CD4-positive, alpha-beta memory T cell (primary cell): ENCODE measurements at regions not wholly inside any gene's neighbourhood (a gene's known extent, or its start where the extent isn't known, plus 50 kb on each side); places are given as distances from the start of the nearest gene placed in this dataset.
"Not testable (repeated sequence)": the region's sequence is repeated elsewhere in the genome, so short reads cannot be mapped to it uniquely, and the experiment has no call there.

Source experiments
- CTCF ChIA-PET: fragments of 350-600 bp; sonication (Branson Sonifier 250); formaldehyde crosslinking; loops from one replicate; lab custom pipeline; 2021; ENCODE audit warnings: inconsistent platforms; ENCODE audit not compliant: partially characterized antibody; lab: Charles Lee
- POLR2A ChIA-PET: fragments of 350-600 bp; sonication (Branson Sonifier 250); formaldehyde crosslinking; loops from one replicate; lab custom pipeline; 2021; ENCODE audit not compliant: partially characterized antibody; lab: Charles Lee
- DNase-seq, 5 donors: peaks; one replicate each; pipeline versions ENCODE4 v3.0.0 to v3.0.0-alpha.2; 2020 to 2022; ENCODE audit warnings: mixed read lengths in 1 of 5
- H3K27ac ChIP-seq: one replicate; pipeline ENCODE4 v1.7.0; 2013; ENCODE audit warnings: low read depth, low read length
- H3K27me3 ChIP-seq: 2 replicates; pipeline ENCODE4 v1.7.0; 2013; ENCODE audit warnings: mild to moderate bottlenecking, low read length, moderate library complexity; ENCODE audit not compliant: insufficient read depth
- H3K36me3 ChIP-seq: 2 replicates; pipeline ENCODE4 v1.7.0; 2013; ENCODE audit warnings: mild to moderate bottlenecking, low read length, moderate library complexity; ENCODE audit not compliant: insufficient read depth
- H3K4me1 ChIP-seq: 2 replicates; pipeline ENCODE4 v1.7.0; 2013; ENCODE audit warnings: mild to moderate bottlenecking, low read length, moderate library complexity; ENCODE audit not compliant: insufficient read depth
- H3K4me3 ChIP-seq, 2 donors: one replicate each; pipeline ENCODE4 v1.7.0; 2013; ENCODE audit warnings: low read length in 2 of 2, mild to moderate bottlenecking in 1 of 2
- H3K9me3 ChIP-seq, 2 donors: one replicate each; pipeline ENCODE4 v1.7.0; 2013; ENCODE audit warnings: low read length in 2 of 2, control low read depth in 1 of 2; ENCODE audit not compliant: control insufficient read depth in 1 of 2
- H3K27ac Mint-ChIP-seq, 7 donors: one replicate each; pipeline ENCODE4 v1.8.0; 2020 to 2021; ENCODE audit warnings: mixed read lengths in 7 of 7, mild to moderate bottlenecking in 6 of 7, inconsistent platforms in 3 of 7, moderate library complexity in 3 of 7
- H3K27me3 Mint-ChIP-seq, 2 donors: one replicate each; pipeline ENCODE4 v1.8.0; 2020 to 2021; ENCODE audit warnings: mixed read lengths in 2 of 2
- H3K36me3 Mint-ChIP-seq, 2 donors: one replicate each; pipeline ENCODE4 v1.8.0; 2020 to 2021; ENCODE audit warnings: mixed read lengths in 2 of 2, inconsistent platforms in 1 of 2, mild to moderate bottlenecking in 1 of 2
- H3K4me1 Mint-ChIP-seq, 4 donors: one replicate each; pipeline ENCODE4 v1.8.0; 2020 to 2021; ENCODE audit warnings: mixed read lengths in 4 of 4, mild to moderate bottlenecking in 1 of 4
- H3K4me3 Mint-ChIP-seq, 8 donors: one replicate each; pipeline ENCODE4 v1.8.0; 2020 to 2021; ENCODE audit warnings: mixed read lengths in 8 of 8, mild to moderate bottlenecking in 7 of 8, moderate library complexity in 6 of 8, inconsistent platforms in 3 of 8
- H3K9me3 Mint-ChIP-seq, 8 donors: one replicate each; pipeline ENCODE4 v1.8.0; 2020 to 2021; ENCODE audit warnings: mixed read lengths in 8 of 8, mild to moderate bottlenecking in 5 of 8, inconsistent platforms in 3 of 8, moderate library complexity in 1 of 8
- intact Hi-C: fragments of 100-400 bp; cut with micrococcal nuclease; formaldehyde crosslinking; loops from one replicate; pipeline ENCODE4 v1.15.1; 2023

- Mint-ChIP-seq H3K27ac (no peak overlapping the region), H3K27me3 (no peaks in the 10 kb centered on the region), H3K36me3 (no peaks in the 10 kb centered on the region), H3K9me3 (peaks cover 2 to 13% (median 11%) of the 10 kb centered on the region in 8 donors), H3K4me3 (no peak overlapping the region), H3K4me1 (no peaks in the 10 kb centered on the region)
- H3K27ac ChIP-seq = no peak overlapping the region
- H3K4me1 ChIP-seq = no peaks in the 10 kb centered on the region
- no peaks in the 10 kb centered on the region for H3K9me3 ChIP-seq
- H3K4me3 ChIP-seq = no peak overlapping the region
- no peaks in the 10 kb centered on the region for H3K36me3 ChIP-seq
- intact Hi-C loops = no loop called here
- POLR2A ChIA-PET = no interaction called here
- CTCF ChIA-PET = no interaction called here
- no peak for DNase-seq
- no peaks in the 10 kb centered on the region for H3K27me3 ChIP-seq
These were observed 231.3 kb downstream of the ATPSCKMT start for GRCh38 chr5:10018201-10019069.

- intact Hi-C loops = no loop called here
- H3K4me3 Mint-ChIP-seq = no peak overlapping the region
- Histone ChIP-seq H3K27ac (no peak overlapping the region), H3K4me1 (no peaks in the 10 kb centered on the region), H3K4me3 (no peak overlapping the region), H3K27me3 (no peaks in the 10 kb centered on the region), H3K9me3 (no peaks in the 10 kb centered on the region), H3K36me3 (no peaks in the 10 kb centered on the region)
- DNase-seq = no peak
- peaks cover under 1 to 20% (median 10%) of the 10 kb centered on the region in 8 donors for H3K9me3 Mint-ChIP-seq
- no peaks in the 10 kb centered on the region for H3K36me3 Mint-ChIP-seq
- ChIA-PET CTCF (no interaction called here), POLR2A (no interaction called here)
- H3K27ac Mint-ChIP-seq = no peak overlapping the region
- H3K4me1 Mint-ChIP-seq = no peaks in the 10 kb centered on the region
- H3K27me3 Mint-ChIP-seq = no peaks in the 10 kb centered on the region
These were observed 231.9 kb downstream of the ATPSCKMT start for GRCh38 chr5:10017786-10018185.

- intact Hi-C loops, H3K4me1 Mint-ChIP-seq, CTCF ChIA-PET, H3K9me3 ChIP-seq, H3K27me3 ChIP-seq, H3K4me3 ChIP-seq, H3K27me3 Mint-ChIP-seq, H3K4me3 Mint-ChIP-seq, H3K4me1 ChIP-seq, POLR2A ChIA-PET, H3K27ac Mint-ChIP-seq, H3K27ac ChIP-seq, H3K36me3 Mint-ChIP-seq, DNase-seq, H3K36me3 ChIP-seq: not testable (repeated sequence)
- H3K9me3 Mint-ChIP-seq = peaks cover 0 to 22% (median 12%) of the 10 kb centered on the region in 8 donors
These were observed 233.1 kb downstream of the ATPSCKMT start for GRCh38 chr5:10016559-10016958.

GRCh38 chr5:10015681-10016080, 234.0 kb downstream of the ATPSCKMT start:
- POLR2A ChIA-PET, H3K36me3 Mint-ChIP-seq, H3K4me1 Mint-ChIP-seq, H3K27ac ChIP-seq, H3K9me3 ChIP-seq, H3K27ac Mint-ChIP-seq, H3K4me1 ChIP-seq, CTCF ChIA-PET, H3K4me3 Mint-ChIP-seq, intact Hi-C loops, DNase-seq, H3K36me3 ChIP-seq, H3K27me3 Mint-ChIP-seq, H3K27me3 ChIP-seq, H3K4me3 ChIP-seq: not testable (repeated sequence)
- peaks cover 2 to 22% (median 10%) of the 10 kb centered on the region in 8 donors for H3K9me3 Mint-ChIP-seq

DNA sequence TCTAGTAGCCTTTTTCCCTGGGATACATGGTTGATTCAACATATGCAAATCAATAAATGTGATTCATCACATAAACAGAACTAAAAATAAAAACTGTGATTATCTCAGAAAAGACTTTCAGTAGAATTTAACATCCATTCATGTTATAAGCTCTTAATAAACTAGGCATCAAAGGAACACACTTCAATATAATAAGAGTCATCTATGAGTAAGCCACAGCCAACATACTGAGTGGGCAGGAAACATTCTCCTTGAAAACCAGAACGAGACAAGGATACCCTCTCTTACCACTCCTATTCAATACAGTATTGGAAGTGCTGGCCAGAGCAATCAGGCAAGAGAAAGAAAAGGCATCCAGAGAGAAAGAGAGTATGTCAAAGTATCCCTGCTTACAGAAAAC, 239.9 kb downstream of the ATPSCKMT start:
- no peaks in the 10 kb centered on the region for H3K9me3 ChIP-seq
- Mint-ChIP-seq H3K27me3 (no peaks in the 10 kb centered on the region), H3K9me3 (peaks cover 2 to 19% (median 8%) of the 10 kb centered on the region in 8 donors), H3K27ac (no peak overlapping the region), H3K36me3 (no peaks in the 10 kb centered on the region), H3K4me1 (no peaks in the 10 kb centered on the region), H3K4me3 (no peak overlapping the region)
- CTCF ChIA-PET = no interaction called here
- intact Hi-C loops = no loop called here
- no peaks in the 10 kb centered on the region for H3K27me3 ChIP-seq
- no peak overlapping the region for H3K27ac ChIP-seq
- no peak overlapping the region for H3K4me3 ChIP-seq
- DNase-seq = no peak
- no peaks in the 10 kb centered on the region for H3K4me1 ChIP-seq
- H3K36me3 ChIP-seq = no peaks in the 10 kb centered on the region
- POLR2A ChIA-PET = no interaction called here

- Histone ChIP-seq H3K4me1 (no peaks in the 10 kb centered on the region), H3K36me3 (no peaks in the 10 kb centered on the region), H3K27me3 (no peaks in the 10 kb centered on the region), H3K9me3 (no peaks in the 10 kb centered on the region), H3K4me3 (no peak overlapping the region), H3K27ac (no peak overlapping the region)
- intact Hi-C loops = no loop called here
- Mint-ChIP-seq H3K27ac (no peak overlapping the region), H3K4me3 (no peak overlapping the region), H3K36me3 (no peaks in the 10 kb centered on the region), H3K9me3 (peaks cover 3 to 24% (median 8%) of the 10 kb centered on the region in 8 donors), H3K27me3 (peaks cover 0 to 2% of the 10 kb centered on the region in 2 donors), H3K4me1 (no peaks in the 10 kb centered on the region)
- DNase-seq = no peak
- ChIA-PET CTCF (no interaction called here), POLR2A (no interaction called here)
These were observed 262.6 kb downstream of the ATPSCKMT start for GRCh38 chr5:9987101-9987500.

DNA sequence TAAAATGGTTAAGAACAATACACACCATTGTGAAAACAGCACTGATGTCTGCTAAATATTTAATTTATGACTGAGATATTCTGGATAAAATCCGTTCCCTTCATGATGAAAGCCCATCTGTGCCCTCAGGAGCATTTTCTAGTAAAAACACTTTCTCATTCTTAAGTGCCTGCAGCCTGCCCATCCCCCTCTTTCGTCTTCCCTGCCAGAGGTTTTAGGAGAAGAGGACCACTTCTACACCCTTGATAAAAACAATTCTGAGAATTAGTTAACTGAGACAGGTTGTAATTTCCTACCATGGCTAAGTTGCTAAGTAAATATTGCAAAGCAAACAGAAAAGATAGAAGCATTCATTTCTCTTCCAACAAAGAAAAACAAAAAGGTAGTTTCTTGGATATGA, 272.6 kb downstream of the ATPSCKMT start:
- H3K27me3 Mint-ChIP-seq = no peaks in the 10 kb centered on the region
- no peak overlapping the region for H3K4me3 ChIP-seq
- no peak overlapping the region for H3K27ac Mint-ChIP-seq
- H3K36me3 Mint-ChIP-seq = no peaks in the 10 kb centered on the region
- no peaks in the 10 kb centered on the region for H3K4me1 Mint-ChIP-seq
- no peak overlapping the region for H3K27ac ChIP-seq
- H3K9me3 ChIP-seq = no peaks in the 10 kb centered on the region
- CTCF ChIA-PET = no interaction called here
- H3K9me3 Mint-ChIP-seq = peaks cover 0 to 14% (median 2%) of the 10 kb centered on the region in 8 donors
- H3K4me1 ChIP-seq = no peaks in the 10 kb centered on the region
- DNase-seq = no peak
- no peaks in the 10 kb centered on the region for H3K27me3 ChIP-seq
- intact Hi-C loops = no loop called here
- POLR2A ChIA-PET = no interaction called here
- H3K36me3 ChIP-seq = no peaks in the 10 kb centered on the region
- H3K4me3 Mint-ChIP-seq = no peak overlapping the region
